Umbilical cord (tissue), 1 donor: ENCODE measurements at regions not wholly inside any gene's neighbourhood (a gene's known extent, or its start where the extent isn't known, plus 50 kb on each side); places are given as distances from the start of the nearest gene placed in this dataset.
"Not testable (repeated sequence)": the region's sequence is repeated elsewhere in the genome, so short reads cannot be mapped to it uniquely, and the experiment has no call there.

ENCODE experiments used
- DNase-seq: peaks from one replicate; pipeline ENCODE4 v3.0.0-alpha.2; 2015; ENCODE audit warnings: low spot score

GRCh38 chr12:85574291-85574690 lies 261.9 kb downstream of the RASSF9 start:
- DNase-seq, result no peak

GRCh38 chr12:85575120-85576096 lies 260.8 kb downstream of the RASSF9 start:
- peak; percentile 53 for DNase-seq

GRCh38 chr12:85580562-85581168 lies 255.5 kb downstream of the RASSF9 start:
- no peak for DNase-seq

GRCh38 chr12:85587158-85587557 lies 249.1 kb downstream of the RASSF9 start:
- DNase-seq, result no peak

- DNase-seq, result no peak
These were observed 248.0 kb downstream of the RASSF9 start for GRCh38 chr12:85588221-85588620.

- DNase-seq, result no peak
These were observed 235.4 kb downstream of the RASSF9 start for GRCh38 chr12:85600841-85601240.

- no peak for DNase-seq
These were observed 232.7 kb downstream of the RASSF9 start for GRCh38 chr12:85603556-85603955.

GRCh38 chr12:85606455-85606854 lies 229.8 kb downstream of the RASSF9 start:
- DNase-seq, result no peak

GRCh38 chr12:85609778-85610177 lies 226.4 kb downstream of the RASSF9 start:
- no peak for DNase-seq

- no peak for DNase-seq
These were observed 226.0 kb downstream of the RASSF9 start for GRCh38 chr12:85610194-85610593.

GRCh38 chr12:85616201-85616600 lies 220.0 kb downstream of the RASSF9 start:
- DNase-seq, result no peak

- DNase-seq, result no peak
These were observed 218.7 kb downstream of the RASSF9 start for GRCh38 chr12:85617307-85618091.

GRCh38 chr12:85621041-85621440 lies 215.2 kb downstream of the RASSF9 start:
- peak; percentile 4 for DNase-seq

GRCh38 chr12:85623763-85624162 lies 212.4 kb downstream of the RASSF9 start:
- DNase-seq, result no peak

- DNase-seq, result no peak
These were observed 210.7 kb downstream of the RASSF9 start for GRCh38 chr12:85625467-85625866.

- DNase-seq, result peak; percentile 18
These were observed 210.0 kb downstream of the RASSF9 start for GRCh38 chr12:85626001-85626783.

- no peak for DNase-seq
These were observed 209.4 kb downstream of the RASSF9 start for GRCh38 chr12:85626784-85627171.

GRCh38 chr12:85627584-85627983 lies 208.6 kb downstream of the RASSF9 start:
- no peak for DNase-seq

GRCh38 chr12:85628562-85628961 lies 207.6 kb downstream of the RASSF9 start:
- DNase-seq, result not testable (repeated sequence)

GRCh38 chr12:85630851-85631250 lies 205.4 kb downstream of the RASSF9 start:
- DNase-seq, result no peak

GRCh38 chr12:85632390-85632789 lies 203.8 kb downstream of the RASSF9 start:
- DNase-seq, result peak; percentile 38
